ENCODE measurements at regions not wholly inside any gene's neighbourhood (a gene's known extent, or its start where the extent isn't known, plus 50 kb on each side); places are given as distances from the start of the nearest gene placed in this dataset.

DNA sequence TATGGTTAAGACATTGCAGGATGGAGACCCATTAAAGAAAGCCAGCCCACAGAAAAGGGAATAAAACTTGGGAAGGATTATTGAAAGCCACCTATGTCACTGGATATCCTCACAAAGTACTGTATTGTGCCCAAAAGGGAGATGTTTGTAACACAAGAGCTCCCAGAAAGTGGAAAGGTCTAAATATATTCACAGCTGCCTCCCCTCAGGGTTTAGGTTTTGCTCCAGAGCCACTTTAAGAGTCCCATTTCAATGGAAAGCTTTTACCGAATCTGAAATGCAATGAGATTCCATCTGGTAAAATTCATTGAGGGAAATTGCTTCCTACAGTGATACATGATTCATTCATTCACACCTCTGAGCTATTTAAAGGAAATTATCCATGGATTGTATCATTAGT lies 176.4 kb downstream of the XPNPEP1 start:
- POLR2A ChIA-PET, result no interaction called here
- CTCF ChIA-PET, result no interaction called here
- DNase-seq (ENCODE audit: low read depth, low spot score), result no peak
- TF ChIP-seq, protein P1, sequence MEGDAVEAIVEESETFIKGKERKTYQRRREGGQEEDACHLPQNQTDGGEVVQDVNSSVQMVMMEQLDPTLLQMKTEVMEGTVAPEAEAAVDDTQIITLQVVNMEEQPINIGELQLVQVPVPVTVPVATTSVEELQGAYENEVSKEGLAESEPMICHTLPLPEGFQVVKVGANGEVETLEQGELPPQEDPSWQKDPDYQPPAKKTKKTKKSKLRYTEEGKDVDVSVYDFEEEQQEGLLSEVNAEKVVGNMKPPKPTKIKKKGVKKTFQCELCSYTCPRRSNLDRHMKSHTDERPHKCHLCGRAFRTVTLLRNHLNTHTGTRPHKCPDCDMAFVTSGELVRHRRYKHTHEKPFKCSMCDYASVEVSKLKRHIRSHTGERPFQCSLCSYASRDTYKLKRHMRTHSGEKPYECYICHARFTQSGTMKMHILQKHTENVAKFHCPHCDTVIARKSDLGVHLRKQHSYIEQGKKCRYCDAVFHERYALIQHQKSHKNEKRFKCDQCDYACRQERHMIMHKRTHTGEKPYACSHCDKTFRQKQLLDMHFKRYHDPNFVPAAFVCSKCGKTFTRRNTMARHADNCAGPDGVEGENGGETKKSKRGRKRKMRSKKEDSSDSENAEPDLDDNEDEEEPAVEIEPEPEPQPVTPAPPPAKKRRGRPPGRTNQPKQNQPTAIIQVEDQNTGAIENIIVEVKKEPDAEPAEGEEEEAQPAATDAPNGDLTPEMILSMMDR (IDR thresholded peaks at IDR 0.05; ENCODE audit: insufficient read depth, low read length, missing control alignments), result no peak
- H3K4me3 ChIP-seq (ENCODE audit: low read depth, low read length), result no peak overlapping the region

DNA sequence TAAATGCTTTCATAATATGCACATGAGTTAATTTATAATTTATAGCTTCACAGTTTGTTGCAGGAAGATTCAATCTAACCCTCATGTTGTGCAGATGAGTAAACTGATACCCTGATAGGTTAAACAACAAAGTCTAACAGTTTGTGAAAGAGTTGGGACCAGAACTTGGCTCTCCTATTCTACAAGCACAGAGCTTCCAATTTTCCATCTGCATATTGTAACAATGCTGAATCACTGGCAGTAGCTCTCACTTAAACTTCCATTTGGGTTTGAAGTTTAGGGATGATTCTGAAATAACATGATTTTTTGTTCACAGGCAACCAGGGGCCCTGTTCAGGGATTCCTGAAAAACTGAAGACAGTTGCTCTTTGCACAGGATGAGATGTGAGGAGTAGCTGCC lies 179.3 kb downstream of the XPNPEP1 start:
- TF ChIP-seq, protein P1 (IDR thresholded peaks at IDR 0.05; ENCODE audit: insufficient read depth, low read length, missing control alignments), result no peak
- ChIA-PET CTCF (no interaction called here), POLR2A (no interaction called here)
- DNase-seq (ENCODE audit: low read depth, low spot score), result no peak
- H3K4me3 ChIP-seq (ENCODE audit: low read depth, low read length), result no peak overlapping the region

GRCh38 chr10:109743574-109743973 lies 179.7 kb downstream of the XPNPEP1 start:
- POLR2A ChIA-PET, result no interaction called here
- CTCF ChIA-PET, result no interaction called here
- H3K4me3 ChIP-seq (ENCODE audit: low read depth, low read length), result no peak overlapping the region
- TF ChIP-seq, protein P1 (IDR thresholded peaks at IDR 0.05; ENCODE audit: insufficient read depth, low read length, missing control alignments), result no peak
- DNase-seq (ENCODE audit: low read depth, low spot score), result no peak

DNA sequence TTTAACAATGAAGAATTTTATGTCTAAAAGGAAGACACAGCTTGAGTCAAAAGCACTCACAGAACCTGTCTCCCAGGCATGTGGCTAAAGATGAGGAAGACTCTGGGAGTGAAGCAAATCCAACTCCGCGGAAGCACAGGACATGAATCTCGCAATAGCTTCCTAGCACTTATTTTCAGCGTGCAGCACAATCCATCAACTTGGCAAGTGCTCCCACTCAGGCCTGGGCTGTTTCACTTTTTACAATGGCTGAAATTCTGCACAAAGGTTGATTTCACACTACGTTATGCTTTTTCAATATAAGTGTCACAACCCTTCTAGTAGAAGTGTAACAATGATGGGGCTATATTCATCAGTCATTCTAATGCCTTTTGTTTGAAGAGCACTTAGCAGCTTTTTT lies 180.2 kb downstream of the XPNPEP1 start:
- POLR2A ChIA-PET, result no interaction called here
- no peak overlapping the region for H3K4me3 ChIP-seq (ENCODE audit: low read depth, low read length)
- CTCF ChIA-PET, result no interaction called here
- TF ChIP-seq, protein P1 (IDR thresholded peaks at IDR 0.05; ENCODE audit: insufficient read depth, low read length, missing control alignments), result no peak
- DNase-seq (ENCODE audit: low read depth, low spot score), result no peak

DNA sequence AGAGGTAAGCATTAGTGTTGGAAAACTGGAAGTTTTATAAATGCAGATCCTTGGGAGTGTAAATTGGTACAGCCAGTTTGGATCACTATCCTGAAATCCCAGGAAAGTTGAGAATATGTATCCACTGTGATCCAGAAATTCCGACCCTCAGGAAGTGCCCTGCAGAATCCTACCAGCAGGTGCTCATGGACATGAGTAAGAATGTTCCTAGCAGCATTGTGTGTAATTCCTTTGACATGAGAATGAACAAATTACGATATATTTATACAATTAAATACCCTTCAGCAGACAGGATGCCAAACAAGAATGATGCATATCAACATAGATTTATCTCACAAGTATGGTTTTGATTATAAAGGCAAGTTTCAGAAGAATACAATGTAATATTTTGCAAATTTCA lies 181.6 kb downstream of the XPNPEP1 start:
- ChIA-PET POLR2A (no interaction called here), CTCF (no interaction called here)
- TF ChIP-seq, protein P1 (IDR thresholded peaks at IDR 0.05; ENCODE audit: insufficient read depth, low read length, missing control alignments), result no peak
- DNase-seq (ENCODE audit: low read depth, low spot score), result no peak
- H3K4me3 ChIP-seq (ENCODE audit: low read depth, low read length), result no peak overlapping the region

- TF ChIP-seq, protein P1 (IDR thresholded peaks at IDR 0.05; ENCODE audit: insufficient read depth, low read length, missing control alignments), result no peak
- no peak overlapping the region for H3K4me3 ChIP-seq (ENCODE audit: low read depth, low read length)
- ChIA-PET POLR2A (no interaction called here), CTCF (no interaction called here)
- DNase-seq (ENCODE audit: low read depth, low spot score), result no peak
Observed at GRCh38 chr10:109740436-109740835, 182.9 kb downstream of the XPNPEP1 start.

All from AG04449 (cell line).